HepG2 (cell line): ENCODE measurements at regions not wholly inside any gene's neighbourhood (a gene's known extent, or its start where the extent isn't known, plus 50 kb on each side); places are given as distances from the start of the nearest gene placed in this dataset.

ENCODE experiments used
- ATAC-seq: fragments of 200-7000 bp; cut with Tn5 transposase; 3 replicates; pipeline ENCODE4 v1.9.1; 2020; ENCODE audit warnings: mild to moderate bottlenecking, moderate library complexity
- BruUV-seq: library from RNA; stranded (reverse); fragments of 400-500 nt; replicated peaks from 2 replicates; lab custom pipeline; 2021; lab: Mats Ljungman, UMichigan
- CTCF ChIA-PET: fragments of 300-600 bp; formaldehyde crosslinking; extraction: SDS; loops from one replicate; lab custom pipeline; 2021; ENCODE audit warnings: low total read pairs, inconsistent platforms, low intra/inter-chr PET ratio; lab: Yijun Ruan, JAX
- POLR2A ChIA-PET: fragments of 350-600 bp; sonication (Branson Sonifier 250); formaldehyde crosslinking; loops from one replicate; lab custom pipeline; 2020; ENCODE audit warnings: antibody characterized with exemption, inconsistent platforms; lab: Yijun Ruan, JAX
- DNase-seq: peaks from one replicate; pipeline ENCODE4 v3.0.0-alpha.2; 2015; ENCODE audit warnings: low spot score
- FAIRE-seq: peaks from 3 replicates; lab custom pipeline; 2011; peaks lifted over from hg19 to GRCh38; lab: Jason Lieb, UNC
- H2AFZ ChIP-seq: one replicate; pipeline ENCODE4 v1.6.1; 2011; ENCODE audit warnings: low read length, inconsistent platforms
- H3K27ac ChIP-seq: fragments of 300-600 bp; 3 replicates; pipeline ENCODE4 v1.8.0; 2011; ENCODE audit warnings: mixed run types, mild to moderate bottlenecking, mixed read lengths, low read length, inconsistent platforms; ENCODE audit not compliant: insufficient read depth; ENCODE audit errors: extremely low read length
- H3K27me3 ChIP-seq, 2 experiments: fragments of 200-600 bp in 1 of 2; 2 replicates in 1 of 2; 3 replicates in 1 of 2; pipeline versions ENCODE4 v1.6.0 to v1.8.0; 2011; ENCODE audit warnings: low read length in 2 of 2, mild to moderate bottlenecking in 2 of 2, moderate library complexity in 2 of 2, inconsistent platforms in 1 of 2; ENCODE audit not compliant: insufficient read depth in 2 of 2, control insufficient read depth in 1 of 2
- H3K36me3 ChIP-seq, 2 experiments: fragments of 200-600 bp in 1 of 2; replicated peaks in 1 of 2; 2 replicates in 1 of 2; 3 replicates in 1 of 2; pipeline versions ENCODE4 v1.5.1 to v1.8.0; 2011; ENCODE audit warnings: low read length in 2 of 2, inconsistent platforms in 1 of 2; ENCODE audit not compliant: insufficient read depth in 2 of 2, control insufficient read depth in 1 of 2
- H3K4me1 ChIP-seq: 2 replicates; pipeline ENCODE4 v1.5.1; 2012; ENCODE audit warnings: low read length, inconsistent platforms; ENCODE audit not compliant: insufficient read depth
- H3K4me2 ChIP-seq: 2 replicates; pipeline ENCODE4 v1.6.0; 2011; ENCODE audit warnings: low read depth, low read length, inconsistent platforms
- H3K4me3 ChIP-seq, 3 experiments: fragments of 200-600 bp in 1 of 3; sonication (generic), shearing (Covaris generic) in 1 of 3; replicated peaks in 1 of 3; 2 replicates each; pipeline ENCODE4 v1.5.1; 2011 to 2016; ENCODE audit warnings: low read length in 3 of 3, inconsistent platforms in 2 of 3, low read depth in 2 of 3, mild to moderate bottlenecking in 2 of 3, control low read depth in 1 of 3, mixed read lengths in 1 of 3; ENCODE audit not compliant: insufficient read depth in 1 of 3
- H3K79me2 ChIP-seq: one replicate; pipeline ENCODE4 v1.6.1; 2011; ENCODE audit warnings: low read length, inconsistent platforms; ENCODE audit not compliant: insufficient read depth
- H3K9ac ChIP-seq: 2 replicates; pipeline ENCODE4 v1.6.0; 2011; ENCODE audit warnings: mild to moderate bottlenecking, low read depth, low read length, inconsistent platforms; ENCODE audit not compliant: insufficient read depth
- H3K9me3 ChIP-seq: 2 replicates; pipeline ENCODE4 v1.5.1; 2012; ENCODE audit warnings: mild to moderate bottlenecking, low read length
- H4K20me1 ChIP-seq: 2 replicates; pipeline ENCODE4 v1.6.0; 2011; ENCODE audit warnings: inconsistent platforms, mild to moderate bottlenecking, low read length, moderate library complexity; ENCODE audit not compliant: insufficient read depth
- AHDC1 ChIP-seq: sonication (generic); formaldehyde crosslinking; IDR thresholded peaks from 2 replicates; pipeline ENCODE4 v1.5.1; 2020; ENCODE audit warnings: mild to moderate bottlenecking, missing genetic modification reagents, borderline replicate concordance
- BRCA1 ChIP-seq: sonication (generic); formaldehyde crosslinking; IDR thresholded peaks from 2 replicates; pipeline ENCODE4 v1.4.0; 2020; ENCODE audit warnings: missing genetic modification reagents
- HIVEP1 ChIP-seq: sonication (generic); formaldehyde crosslinking; IDR thresholded peaks from 2 replicates; pipeline ENCODE4 v1.4.0; 2020; ENCODE audit warnings: mild to moderate bottlenecking, missing genetic modification reagents
- MTA3 ChIP-seq: sonication (generic); formaldehyde crosslinking; IDR thresholded peaks from 2 replicates; pipeline ENCODE4 v1.4.0; 2020; ENCODE audit warnings: missing genetic modification reagents
- PLSCR1 ChIP-seq: sonication (generic); formaldehyde crosslinking; IDR thresholded peaks from 2 replicates; pipeline ENCODE4 v1.5.0; 2020; ENCODE audit warnings: missing genetic modification reagents, mild to moderate bottlenecking, borderline replicate concordance
- TCF7L2 ChIP-seq: IDR thresholded peaks from 2 replicates; pipeline ENCODE4 v1.6.1; 2011; ENCODE audit warnings: mild to moderate bottlenecking, low read depth, low read length, moderate library complexity
- XBP1 ChIP-seq: sonication (generic); formaldehyde crosslinking; IDR thresholded peaks from 2 replicates; pipeline ENCODE4 v1.5.0; 2020; ENCODE audit warnings: missing genetic modification reagents
- ZBTB7A ChIP-seq: sonication (generic); formaldehyde crosslinking; IDR thresholded peaks from 2 replicates; pipeline ENCODE4 v1.8.0; 2022; ENCODE audit warnings: mild to moderate bottlenecking, missing genetic modification reagents
- ZKSCAN8 ChIP-seq: IDR thresholded peaks from 2 replicates; pipeline ENCODE4 v1.6.1; 2016; ENCODE audit warnings: borderline replicate concordance, missing genetic modification reagents, missing compliant biosample characterization
- WGBS: methylation state at CpG from one replicate; pipeline ENCODE4 v1.1.6; 2017; ENCODE audit warnings: low lambda C conversion rate; 5-methylcytosine and 5-hydroxymethylcytosine counted together
- in situ Hi-C: cut with HindIII; loops from 2 replicates; pipeline ENCODE4 v1.10.0; 2017; ENCODE audit warnings: low pct_unique_long_range_greater_than_20kb; ENCODE audit not compliant: extremely low pct_ligation_motif_present
- intact Hi-C: fragments of 100-400 bp; cut with micrococcal nuclease; formaldehyde crosslinking; loops from one replicate; pipeline ENCODE4 v1.10.0; 2022; ENCODE audit not compliant: unreplicated experiment
- TF ChIP-seq, protein P1 (sequence below): sonication (generic); formaldehyde crosslinking; IDR thresholded peaks from 2 replicates; pipeline ENCODE4 v1.8.1; 2022; ENCODE audit warnings: low read depth, mild to moderate bottlenecking, missing genetic modification reagents

GRCh38 chr7:32145911-32146310 lies 75.7 kb upstream of the PDE1C start:
- ChIA-PET CTCF (no interaction called here), POLR2A (no interaction called here)
- intact Hi-C loops: no loop called here
- ATAC-seq (no peak), DNase-seq (no peak), FAIRE-seq (no peak)
- Histone ChIP-seq H3K4me3 (no peak overlapping the region), H2AFZ (no peak overlapping the region), H3K9ac (no peak overlapping the region), H3K9me3 (0 out of 2 replicates have a peak, but pooled peaks cover 5% of the 10 kb centered on the region), H3K27ac (no peak overlapping the region), H3K4me1 (no peaks in the 10 kb centered on the region), H4K20me1 (no peaks in the 10 kb centered on the region), H3K36me3 (no peaks in the 10 kb centered on the region), H3K27me3 (no peaks in the 10 kb centered on the region), H3K79me2 (no peaks in the 10 kb centered on the region), H3K4me2 (no peak overlapping the region)
- TF ChIP-seq ZBTB7A (CRISPR knock-in tag) (no peak), MTA3 (CRISPR knock-in tag) (no peak), AHDC1 (no peak), BRCA1 (CRISPR knock-in tag) (no peak), TCF7L2 (no peak), ZKSCAN8 (CRISPR knock-in tag) (no peak), HIVEP1 (CRISPR knock-in tag) (no peak), XBP1 (no peak), PLSCR1 (no peak)
- TF ChIP-seq, protein P1, sequence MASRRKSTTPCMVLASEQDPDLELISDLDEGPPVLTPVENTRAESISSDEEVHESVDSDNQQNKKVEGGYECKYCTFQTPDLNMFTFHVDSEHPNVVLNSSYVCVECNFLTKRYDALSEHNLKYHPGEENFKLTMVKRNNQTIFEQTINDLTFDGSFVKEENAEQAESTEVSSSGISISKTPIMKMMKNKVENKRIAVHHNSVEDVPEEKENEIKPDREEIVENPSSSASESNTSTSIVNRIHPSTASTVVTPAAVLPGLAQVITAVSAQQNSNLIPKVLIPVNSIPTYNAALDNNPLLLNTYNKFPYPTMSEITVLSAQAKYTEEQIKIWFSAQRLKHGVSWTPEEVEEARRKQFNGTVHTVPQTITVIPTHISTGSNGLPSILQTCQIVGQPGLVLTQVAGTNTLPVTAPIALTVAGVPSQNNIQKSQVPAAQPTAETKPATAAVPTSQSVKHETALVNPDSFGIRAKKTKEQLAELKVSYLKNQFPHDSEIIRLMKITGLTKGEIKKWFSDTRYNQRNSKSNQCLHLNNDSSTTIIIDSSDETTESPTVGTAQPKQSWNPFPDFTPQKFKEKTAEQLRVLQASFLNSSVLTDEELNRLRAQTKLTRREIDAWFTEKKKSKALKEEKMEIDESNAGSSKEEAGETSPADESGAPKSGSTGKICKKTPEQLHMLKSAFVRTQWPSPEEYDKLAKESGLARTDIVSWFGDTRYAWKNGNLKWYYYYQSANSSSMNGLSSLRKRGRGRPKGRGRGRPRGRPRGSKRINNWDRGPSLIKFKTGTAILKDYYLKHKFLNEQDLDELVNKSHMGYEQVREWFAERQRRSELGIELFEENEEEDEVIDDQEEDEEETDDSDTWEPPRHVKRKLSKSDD (CRISPR knock-in tag): no peak
- 0% methylated on average over 2 of the region's 2 CpGs for WGBS
- in situ Hi-C loops: no loop called here
- BruUV-seq: no TSS peak
